Prostate gland (tissue), 2 donors: ENCODE measurements at regions not wholly inside any gene's neighbourhood (a gene's known extent, or its start where the extent isn't known, plus 50 kb on each side); places are given as distances from the start of the nearest gene placed in this dataset.

Experiments used
- CTCF ChIP-seq, 4 experiments: fragments of 200-600 bp in 2 of 4; fragments of 450-650 bp in 2 of 4; sonication (generic) in 2 of 4; IDR thresholded peaks; 1 replicate in 3 of 4; 2 replicates in 1 of 4; pipeline ENCODE4 v1.5.1; 2016 to 2019; ENCODE audit warnings: antibody characterized with exemption in 4 of 4, mild to moderate bottlenecking in 2 of 4, moderate library complexity in 2 of 4
- POLR2A ChIP-seq: fragments of 450-650 bp; IDR thresholded peaks from one replicate; pipeline ENCODE4 v1.6.1; 2016; ENCODE audit warnings: antibody characterized with exemption, mild to moderate bottlenecking
- POLR2AphosphoS5 ChIP-seq: sonication (generic); formaldehyde crosslinking; IDR thresholded peaks from one replicate; pipeline ENCODE4 v1.6.1; 2017; ENCODE audit warnings: antibody characterized with exemption

DNA sequence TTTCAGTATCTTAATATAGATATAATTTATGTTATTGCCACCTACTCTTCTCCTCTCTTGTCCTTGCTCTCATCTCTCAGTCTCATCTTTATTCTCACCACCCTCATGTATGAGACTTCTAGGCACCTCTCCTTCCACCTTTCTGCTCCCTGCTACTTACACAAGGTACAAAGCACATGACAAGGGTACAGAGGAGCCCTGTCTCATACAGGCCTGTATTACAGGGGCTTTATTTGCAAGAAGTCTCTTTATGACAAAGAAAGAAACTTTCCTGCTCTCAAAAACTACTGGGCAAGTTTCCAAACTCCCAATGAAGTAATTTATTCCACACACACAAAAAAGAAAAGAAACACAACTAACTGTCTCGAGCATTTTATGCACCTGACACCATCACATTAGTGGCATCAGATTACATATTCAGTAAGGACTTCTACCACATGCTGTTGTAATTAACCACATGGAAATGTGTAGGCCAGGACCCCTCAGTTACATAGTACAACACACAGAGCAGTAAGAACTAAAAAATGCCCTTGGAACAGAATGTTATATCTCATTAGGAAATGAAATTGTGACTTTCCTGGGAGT is 253.1 kb downstream of the FZD1 start:
- TF ChIP-seq CTCF (IDR thresholded peaks at IDR 0.05) (no peak), POLR2A (no peak), POLR2AphosphoS5 (no peak)
